Right lobe of liver (tissue), 4 donors: ENCODE measurements at regions not wholly inside any gene's neighbourhood (a gene's known extent, or its start where the extent isn't known, plus 50 kb on each side); places are given as distances from the start of the nearest gene placed in this dataset.

ENCODE experiments used
- CTCF ChIP-seq, 4 donors: fragments of 200-600 bp in 3 of 4; fragments of 450-650 bp in 1 of 4; IDR thresholded peaks; one replicate each; pipeline versions ENCODE4 v1.5.1 to v1.8.0; 2016 to 2022; ENCODE audit warnings: antibody characterized with exemption in 4 of 4, mild to moderate bottlenecking in 2 of 4
- POLR2A ChIP-seq: fragments of 450-650 bp; IDR thresholded peaks from one replicate; pipeline ENCODE4 v1.6.1; 2017; ENCODE audit warnings: antibody characterized with exemption, mild to moderate bottlenecking
- donor health status: DM: no; HTN: no; CAD: no.
- donor health status: DM: no; HTN: no; CAD: no.
- donor health status: DM: no; HTN: yes; CAD: no.

- TF ChIP-seq CTCF (IDR thresholded peaks at IDR 0.05) (no peak), POLR2A (no peak)
Observed at GRCh38 chr3:46114323-46114988, 87.2 kb upstream of the XCR1 start.
